22Rv1 (cell line): ENCODE measurements at regions not wholly inside any gene's neighbourhood (a gene's known extent, or its start where the extent isn't known, plus 50 kb on each side); places are given as distances from the start of the nearest gene placed in this dataset.
A peak's percentile ranks its signal among the peaks of the same experiment; 100 is the strongest.

ENCODE experiments used
- H3K27ac ChIP-seq: fragments of 450-650 bp; 2 replicates; pipeline ENCODE4 v1.5.1; 2017
- CTCF ChIP-seq: fragments of 450-650 bp; IDR thresholded peaks from 2 replicates; pipeline ENCODE4 v1.5.1; 2017; ENCODE audit warnings: mild to moderate bottlenecking
- ZFX ChIP-seq: fragments of 450-650 bp; IDR thresholded peaks from 2 replicates; pipeline ENCODE4 v1.6.1; 2017; ENCODE audit warnings: antibody characterized with exemption, borderline replicate concordance

DNA sequence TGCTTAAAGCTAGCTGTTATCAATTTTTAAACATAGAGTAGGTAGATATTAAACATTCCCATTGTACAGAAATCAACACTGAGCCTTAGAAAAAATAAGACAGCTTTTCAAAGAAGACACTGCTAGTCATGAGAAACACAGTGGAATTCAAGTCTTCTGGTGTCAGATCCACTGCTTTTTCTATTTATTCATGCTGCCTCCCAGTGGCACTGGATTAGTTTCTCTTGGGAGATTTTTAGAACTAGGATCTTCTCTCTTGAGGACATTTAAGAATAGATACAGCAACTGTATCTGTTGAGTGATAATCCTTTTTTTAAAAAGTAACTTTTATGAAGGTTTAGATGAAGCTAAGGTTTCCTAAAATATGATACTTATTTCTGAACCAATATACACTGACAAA is 1635.4 kb upstream of the C9orf72 start:
- H3K27ac ChIP-seq: no peak overlapping the region

GRCh38 chr9:29209748-29210291 is 1636.5 kb upstream of the C9orf72 start:
- no peak overlapping the region for H3K27ac ChIP-seq
- TF ChIP-seq ZFX (no peak), CTCF (no peak)

More for the DNA sequence above, 1635.4 kb upstream of the C9orf72 start:
- TF ChIP-seq CTCF (peak; percentile 14; the same call in 1 of the 2 replicates), ZFX (no peak)

DNA sequence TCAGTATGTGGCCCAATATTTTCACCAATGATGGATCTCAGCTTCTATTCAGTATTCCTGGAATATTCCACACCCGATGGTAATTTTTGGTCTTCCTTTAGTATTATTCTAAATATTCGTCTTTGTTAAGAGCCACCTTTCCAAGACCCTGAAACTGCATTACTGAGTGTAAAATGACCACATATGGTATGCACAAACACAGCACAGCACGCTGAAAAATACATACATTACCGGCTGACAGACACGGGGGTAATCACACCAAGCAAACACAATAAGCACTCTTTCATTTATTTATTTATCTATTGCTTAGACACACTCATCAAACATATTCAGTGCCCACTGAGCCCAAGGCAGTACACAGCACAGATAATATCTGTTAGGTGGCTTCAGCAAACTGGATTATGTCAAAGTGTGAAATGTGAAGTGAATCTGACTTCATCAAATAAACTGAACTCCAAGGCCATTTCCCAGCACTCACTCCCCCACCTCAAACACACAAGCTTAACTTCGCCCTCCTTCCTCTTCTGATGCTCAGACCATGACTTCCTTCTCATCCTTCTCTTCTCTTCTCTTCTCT is 1637.8 kb upstream of the C9orf72 start:
- no peak overlapping the region for H3K27ac ChIP-seq
- TF ChIP-seq ZFX (no peak), CTCF (no peak)

DNA sequence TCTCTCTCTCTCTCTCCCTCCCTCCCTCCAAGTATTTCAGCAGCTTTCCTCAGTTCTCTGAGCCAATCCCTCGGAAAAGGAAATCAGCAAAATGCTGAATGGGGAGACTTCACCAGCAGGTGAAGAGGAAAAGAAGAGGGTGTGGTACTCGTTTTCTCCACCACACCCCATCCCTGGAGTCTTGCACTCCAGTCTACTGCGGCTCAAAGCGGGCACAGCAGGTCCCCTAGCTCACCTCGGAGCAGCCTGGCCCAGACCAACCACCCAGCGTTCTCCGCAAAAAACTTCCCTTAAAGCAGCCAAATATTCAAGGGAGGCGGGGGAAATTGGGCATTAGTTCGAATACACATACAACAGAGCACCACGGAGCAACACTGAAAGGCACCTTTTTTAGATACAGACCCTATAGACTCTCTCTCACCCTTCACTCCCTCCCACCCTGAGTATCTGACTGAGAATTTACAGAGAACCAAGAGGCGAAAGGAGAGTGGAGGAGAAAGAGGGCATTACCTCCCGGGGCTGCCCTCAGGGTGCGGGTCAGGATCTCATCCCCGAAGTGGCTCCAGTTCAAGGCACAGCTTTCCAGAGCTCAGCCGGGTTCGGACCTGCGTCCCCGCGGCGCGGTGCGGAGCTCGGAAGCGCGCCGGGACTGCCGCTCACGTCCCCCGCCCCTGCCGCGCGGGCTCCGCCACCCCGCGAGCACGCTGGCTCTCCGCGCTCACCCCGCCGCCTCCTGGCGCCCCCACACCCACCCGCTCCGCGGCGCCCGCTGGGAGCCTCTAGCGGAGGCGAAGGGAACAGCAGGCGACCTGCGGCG is 1638.5 kb upstream of the C9orf72 start:
- no peak for TF ChIP-seq ZFX
- TF ChIP-seq CTCF: peak; percentile 79
- H3K27ac ChIP-seq: no peak overlapping the region

GRCh38 chr9:29212397-29213387 is 1639.4 kb upstream of the C9orf72 start:
- peak; percentile 57 for TF ChIP-seq CTCF
- TF ChIP-seq ZFX: no peak
- H3K27ac ChIP-seq: peak overlapping the region; percentile 27

DNA sequence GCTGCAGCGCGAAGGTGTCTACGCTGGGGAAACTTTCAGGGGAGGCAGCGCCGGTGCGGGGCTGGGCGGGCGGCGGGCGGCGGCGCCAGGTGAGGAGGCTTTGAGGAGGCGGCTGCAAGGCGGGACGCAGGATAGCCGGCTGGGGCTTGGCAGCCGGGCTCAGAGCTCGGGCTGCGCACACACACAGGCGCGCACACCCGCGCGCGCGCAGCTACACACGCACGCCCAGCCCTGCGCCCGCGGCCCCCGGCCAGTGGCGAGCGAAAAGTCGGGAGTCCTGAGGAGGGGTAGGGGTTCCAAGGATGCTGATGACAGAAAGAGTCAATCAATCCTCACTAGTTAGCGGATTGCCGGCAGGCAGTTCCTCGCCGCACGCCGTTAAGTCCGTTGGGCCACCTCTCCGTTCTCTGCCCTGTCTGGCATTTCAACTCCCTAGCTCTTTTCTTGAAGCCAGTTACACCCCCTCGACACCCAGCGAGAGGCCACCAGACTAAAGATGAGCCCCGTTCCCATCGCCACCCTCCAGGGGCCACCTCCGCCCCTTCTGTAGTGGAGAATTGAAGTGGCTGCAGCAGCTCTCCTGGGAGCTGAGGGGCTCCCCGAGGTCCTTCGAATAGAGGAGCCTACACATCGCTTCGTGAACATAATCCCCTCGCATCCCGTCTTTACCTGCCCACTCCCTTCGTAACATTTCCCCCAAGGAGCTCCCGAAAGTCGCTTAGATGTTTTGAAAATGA is 1640.3 kb upstream of the C9orf72 start, which contains the start of gene LINGO2:
TSS of gene LINGO2 (minus strand) at position 185 of the 737 bp plus-strand sequence.
- TF ChIP-seq CTCF (no peak), ZFX (no peak)

More for the DNA sequence above, 1640.3 kb upstream of the C9orf72 start, which contains the start of gene LINGO2:
- H3K27ac ChIP-seq: peak within 1 kb of the TSS; percentile 33
